Uterus (tissue), 3 donors: ENCODE measurements at regions not wholly inside any gene's neighbourhood (a gene's known extent, or its start where the extent isn't known, plus 50 kb on each side); places are given as distances from the start of the nearest gene placed in this dataset.

Experiments
- DNase-seq, 2 donors: peaks; one replicate each; pipeline ENCODE4 v3.0.0-alpha.2; 2019 to 2020
- H3K27ac ChIP-seq, 2 donors: fragments of 200-600 bp; sonication (generic); 1 replicate in 1 of 2; 2 replicates in 1 of 2; pipeline ENCODE4 v1.5.1; 2016 to 2018
- H3K27me3 ChIP-seq, 2 donors: fragments of 200-600 bp; sonication (generic); one replicate each; pipeline ENCODE4 v1.5.1; 2018 to 2019; ENCODE audit warnings: control low read depth in 1 of 2
- H3K36me3 ChIP-seq, 2 donors: fragments of 200-600 bp; sonication (generic); one replicate each; pipeline ENCODE4 v1.5.1; 2019; ENCODE audit warnings: control low read depth in 1 of 2
- H3K4me1 ChIP-seq, 2 donors: fragments of 200-600 bp; sonication (generic); one replicate each; pipeline ENCODE4 v1.5.1; 2018 to 2019; ENCODE audit warnings: control low read depth in 1 of 2
- H3K4me3 ChIP-seq, 2 donors: fragments of 200-600 bp; sonication (generic); 1 replicate in 1 of 2; 2 replicates in 1 of 2; pipeline ENCODE4 v1.5.1; 2018 to 2019; ENCODE audit warnings: mild to moderate bottlenecking in 1 of 2
- H3K9me3 ChIP-seq, 2 donors: fragments of 200-600 bp; sonication (generic); one replicate each; pipeline ENCODE4 v1.5.1; 2019; ENCODE audit warnings: control low read depth in 1 of 2
- POLR2A ChIP-seq, 2 donors: fragments of 450-650 bp; IDR thresholded peaks; one replicate each; pipeline ENCODE4 v1.6.1; 2016; ENCODE audit warnings: antibody characterized with exemption in 2 of 2, mild to moderate bottlenecking in 1 of 2, moderate library complexity in 1 of 2
- intact Hi-C: fragments of 100-400 bp; cut with DNase I; formaldehyde crosslinking; loops from one replicate; pipeline ENCODE4 v1.15.1; 2023; ENCODE audit warnings: low total_unique reads
- TF ChIP-seq, protein P1 (sequence below), 4 experiments: fragments of 200-600 bp in 2 of 4; fragments of 450-650 bp in 2 of 4; sonication (generic) in 2 of 4; IDR thresholded peaks; one replicate each; pipeline ENCODE4 v1.5.1; 2016 to 2019; ENCODE audit warnings: antibody characterized with exemption in 4 of 4, mild to moderate bottlenecking in 2 of 4, moderate library complexity in 1 of 4
- donor health status: DM: yes; HTN: yes; CAD: no.

DNA sequence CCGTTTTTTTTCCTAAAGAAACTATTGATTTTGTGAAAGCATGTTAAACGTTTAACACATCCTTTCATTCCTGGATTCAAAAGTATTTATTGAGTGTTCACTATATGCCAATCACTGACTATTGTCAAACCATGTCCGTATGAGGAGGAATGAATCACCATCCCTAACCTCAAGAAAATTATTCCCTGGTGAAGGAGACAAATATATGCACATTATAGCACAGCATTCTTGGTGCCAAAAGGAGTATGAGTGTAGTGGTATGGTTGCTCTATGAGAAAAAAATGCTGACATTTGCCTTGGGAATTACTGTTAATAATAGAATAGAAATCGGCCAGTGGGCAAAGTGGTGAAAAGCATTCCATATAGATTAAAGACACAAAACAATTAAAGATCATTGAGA is 1390.1 kb downstream of the MRPL39 start:
- H3K36me3 ChIP-seq = no peaks in the 10 kb centered on the region
- intact Hi-C loops = no loop called here
- no peaks in the 10 kb centered on the region for H3K9me3 ChIP-seq
- H3K4me3 ChIP-seq = no peak overlapping the region
- no peak overlapping the region for H3K27ac ChIP-seq
- H3K4me1 ChIP-seq = no peaks in the 10 kb centered on the region
- no peak for DNase-seq
- TF ChIP-seq, protein P1, sequence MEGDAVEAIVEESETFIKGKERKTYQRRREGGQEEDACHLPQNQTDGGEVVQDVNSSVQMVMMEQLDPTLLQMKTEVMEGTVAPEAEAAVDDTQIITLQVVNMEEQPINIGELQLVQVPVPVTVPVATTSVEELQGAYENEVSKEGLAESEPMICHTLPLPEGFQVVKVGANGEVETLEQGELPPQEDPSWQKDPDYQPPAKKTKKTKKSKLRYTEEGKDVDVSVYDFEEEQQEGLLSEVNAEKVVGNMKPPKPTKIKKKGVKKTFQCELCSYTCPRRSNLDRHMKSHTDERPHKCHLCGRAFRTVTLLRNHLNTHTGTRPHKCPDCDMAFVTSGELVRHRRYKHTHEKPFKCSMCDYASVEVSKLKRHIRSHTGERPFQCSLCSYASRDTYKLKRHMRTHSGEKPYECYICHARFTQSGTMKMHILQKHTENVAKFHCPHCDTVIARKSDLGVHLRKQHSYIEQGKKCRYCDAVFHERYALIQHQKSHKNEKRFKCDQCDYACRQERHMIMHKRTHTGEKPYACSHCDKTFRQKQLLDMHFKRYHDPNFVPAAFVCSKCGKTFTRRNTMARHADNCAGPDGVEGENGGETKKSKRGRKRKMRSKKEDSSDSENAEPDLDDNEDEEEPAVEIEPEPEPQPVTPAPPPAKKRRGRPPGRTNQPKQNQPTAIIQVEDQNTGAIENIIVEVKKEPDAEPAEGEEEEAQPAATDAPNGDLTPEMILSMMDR (IDR thresholded peaks at IDR 0.05) = no peak
- no peak for TF ChIP-seq POLR2A (IDR thresholded peaks at IDR 0.05)
- no peaks in the 10 kb centered on the region for H3K27me3 ChIP-seq

DNA sequence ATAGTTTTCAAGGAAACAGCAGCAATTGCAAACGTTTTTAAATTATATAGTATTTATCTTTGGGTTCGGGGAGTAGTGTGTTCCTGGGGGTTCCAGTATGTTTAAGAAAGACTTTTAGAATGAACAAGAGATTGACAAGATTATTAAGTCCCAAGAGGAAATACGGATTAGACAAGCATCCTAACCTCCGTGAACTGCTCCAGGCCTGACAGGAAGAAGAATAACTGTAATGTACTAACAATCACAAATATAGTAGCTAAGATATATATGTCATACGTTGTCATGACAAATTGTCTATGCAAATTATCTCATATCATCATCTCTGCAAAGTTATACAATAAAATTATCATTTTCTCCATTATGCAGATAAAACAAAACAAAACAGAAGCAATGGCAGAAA is 1397.2 kb downstream of the MRPL39 start:
- no peak for DNase-seq
- Histone ChIP-seq H3K4me1 (no peaks in the 10 kb centered on the region), H3K27me3 (no peaks in the 10 kb centered on the region), H3K27ac (no peak overlapping the region), H3K4me3 (no peak overlapping the region), H3K36me3 (no peaks in the 10 kb centered on the region), H3K9me3 (no peaks in the 10 kb centered on the region)
- intact Hi-C loops = no loop called here
- TF ChIP-seq, protein P1 (IDR thresholded peaks at IDR 0.05) = no peak
- no peak for TF ChIP-seq POLR2A (IDR thresholded peaks at IDR 0.05)

DNA sequence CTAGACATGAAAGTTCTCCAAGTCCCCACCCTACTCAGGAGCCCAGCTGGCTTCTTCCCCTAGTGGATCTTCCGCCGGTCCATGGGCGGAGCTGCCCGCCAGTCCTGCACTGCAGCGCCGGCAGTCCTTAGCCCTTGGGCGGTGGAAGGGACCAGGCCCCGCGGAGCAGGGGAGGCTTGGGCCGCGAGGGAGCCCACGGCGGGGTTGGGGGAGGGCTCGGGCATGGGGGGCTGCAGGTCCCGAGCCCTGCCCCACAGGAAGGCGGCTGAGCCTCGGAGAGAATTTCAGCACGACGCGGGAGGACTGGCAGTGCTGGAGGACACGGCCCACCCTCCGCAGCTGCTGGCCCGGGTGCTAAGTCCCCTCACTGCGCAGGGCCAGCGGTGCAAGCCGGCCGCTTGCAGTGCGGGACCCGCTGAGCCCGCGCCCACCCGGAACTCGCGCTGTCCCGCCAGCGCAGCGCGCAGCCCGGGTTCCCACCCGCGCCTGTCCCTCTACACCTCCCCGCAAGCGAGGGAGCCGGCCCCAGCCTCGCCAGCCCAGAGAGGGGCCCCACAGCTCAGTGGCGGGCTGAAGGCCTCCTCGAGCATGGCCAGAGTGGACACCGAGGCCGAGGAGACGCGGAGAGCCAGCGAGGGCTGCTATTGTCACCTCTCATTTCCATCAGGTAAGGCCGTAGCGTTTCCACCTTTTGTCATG is 1398.6 kb downstream of the MRPL39 start:
- no peaks in the 10 kb centered on the region for H3K9me3 ChIP-seq
- no peaks in the 10 kb centered on the region for H3K4me1 ChIP-seq
- H3K27me3 ChIP-seq = no peaks in the 10 kb centered on the region
- TF ChIP-seq, protein P1 (IDR thresholded peaks at IDR 0.05) = no peak
- TF ChIP-seq POLR2A (IDR thresholded peaks at IDR 0.05) = no peak
- intact Hi-C loops = no loop called here
- no peak for DNase-seq
- no peak overlapping the region for H3K27ac ChIP-seq
- H3K36me3 ChIP-seq = no peaks in the 10 kb centered on the region
- no peak overlapping the region for H3K4me3 ChIP-seq

- Histone ChIP-seq H3K27ac (no peak overlapping the region), H3K9me3 (no peaks in the 10 kb centered on the region), H3K27me3 (no peaks in the 10 kb centered on the region), H3K36me3 (no peaks in the 10 kb centered on the region), H3K4me3 (no peak overlapping the region), H3K4me1 (no peaks in the 10 kb centered on the region)
- DNase-seq = no peak
- TF ChIP-seq, protein P1 (IDR thresholded peaks at IDR 0.05) = no peak
- TF ChIP-seq POLR2A (IDR thresholded peaks at IDR 0.05) = no peak
- intact Hi-C loops = no loop called here
Measured at GRCh38 chr21:24205319-24205718, 1402.0 kb downstream of the MRPL39 start.

GRCh38 chr21:24204641-24205040 is 1402.6 kb downstream of the MRPL39 start:
- intact Hi-C loops = no loop called here
- Histone ChIP-seq H3K4me1 (no peaks in the 10 kb centered on the region), H3K27me3 (no peaks in the 10 kb centered on the region), H3K27ac (no peak overlapping the region), H3K4me3 (no peak overlapping the region), H3K9me3 (no peaks in the 10 kb centered on the region), H3K36me3 (no peaks in the 10 kb centered on the region)
- DNase-seq = no peak
- TF ChIP-seq, protein P1 (IDR thresholded peaks at IDR 0.05) = no peak
- no peak for TF ChIP-seq POLR2A (IDR thresholded peaks at IDR 0.05)
